ENCODE measurements at regions not wholly inside any gene's neighbourhood (a gene's known extent, or its start where the extent isn't known, plus 50 kb on each side); places are given as distances from the start of the nearest gene placed in this dataset.
A peak's percentile ranks its signal among the peaks of the same experiment; 100 is the strongest.

DNA sequence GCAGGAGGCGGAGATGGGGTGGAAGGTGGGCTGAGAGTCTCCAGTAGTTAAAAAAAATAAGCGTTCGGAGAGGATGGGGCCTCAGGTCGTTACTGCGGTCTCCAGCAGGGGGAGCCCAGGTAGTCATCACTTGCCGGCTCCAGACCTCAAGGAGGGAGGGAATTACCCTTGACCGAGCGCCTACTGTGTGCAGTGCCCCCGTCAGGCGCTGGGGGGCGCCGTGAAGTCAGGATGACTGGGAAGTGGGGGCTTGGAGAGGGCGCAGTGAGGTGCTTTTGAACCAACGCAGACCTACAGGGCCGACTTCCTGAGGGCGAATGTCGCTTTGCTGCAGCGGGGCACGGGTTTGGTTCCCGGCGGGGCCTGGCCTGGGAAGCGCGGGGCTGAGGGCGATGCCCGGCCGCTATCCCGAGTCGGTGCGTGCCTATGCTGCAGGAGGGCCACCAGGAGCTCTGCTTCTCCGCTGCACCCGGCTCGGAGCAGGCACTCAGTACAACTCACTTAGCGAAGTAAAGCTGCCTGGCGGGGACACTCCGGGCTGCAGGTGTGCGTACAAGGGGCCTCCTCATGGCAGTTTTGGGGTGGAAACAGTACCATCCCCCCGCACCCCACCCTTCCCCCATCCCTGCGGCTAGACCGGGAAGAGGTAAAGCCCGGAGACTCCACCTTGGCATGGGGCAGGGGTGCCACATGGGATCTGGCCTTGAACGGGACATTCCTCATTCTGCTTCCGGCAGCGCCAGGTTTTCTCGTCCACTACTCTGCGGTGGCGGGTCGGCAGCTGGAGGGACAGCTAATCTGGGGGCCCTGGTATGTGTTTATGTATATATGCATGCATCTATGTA, 79.8 kb downstream of the RHCG start:
- peak; percentile 89 for ATAC-seq (ENCODE audit: insufficient read depth, low read depth)
- no peak overlapping the region for H3K4me2 ChIP-seq (ENCODE audit: insufficient read depth, low read length)
- no peaks in the 10 kb centered on the region for H3K79me2 ChIP-seq (ENCODE audit: insufficient read depth, low read length)
- no peaks in the 10 kb centered on the region for H3K9me3 ChIP-seq (ENCODE audit: insufficient read depth, low read length, severe bottlenecking)
- TF ChIP-seq EZH2 (IDR thresholded peaks at IDR 0.05; ENCODE audit: borderline replicate concordance, low read depth, low read length, severe bottlenecking) = no peak
- TF ChIP-seq, protein P1, sequence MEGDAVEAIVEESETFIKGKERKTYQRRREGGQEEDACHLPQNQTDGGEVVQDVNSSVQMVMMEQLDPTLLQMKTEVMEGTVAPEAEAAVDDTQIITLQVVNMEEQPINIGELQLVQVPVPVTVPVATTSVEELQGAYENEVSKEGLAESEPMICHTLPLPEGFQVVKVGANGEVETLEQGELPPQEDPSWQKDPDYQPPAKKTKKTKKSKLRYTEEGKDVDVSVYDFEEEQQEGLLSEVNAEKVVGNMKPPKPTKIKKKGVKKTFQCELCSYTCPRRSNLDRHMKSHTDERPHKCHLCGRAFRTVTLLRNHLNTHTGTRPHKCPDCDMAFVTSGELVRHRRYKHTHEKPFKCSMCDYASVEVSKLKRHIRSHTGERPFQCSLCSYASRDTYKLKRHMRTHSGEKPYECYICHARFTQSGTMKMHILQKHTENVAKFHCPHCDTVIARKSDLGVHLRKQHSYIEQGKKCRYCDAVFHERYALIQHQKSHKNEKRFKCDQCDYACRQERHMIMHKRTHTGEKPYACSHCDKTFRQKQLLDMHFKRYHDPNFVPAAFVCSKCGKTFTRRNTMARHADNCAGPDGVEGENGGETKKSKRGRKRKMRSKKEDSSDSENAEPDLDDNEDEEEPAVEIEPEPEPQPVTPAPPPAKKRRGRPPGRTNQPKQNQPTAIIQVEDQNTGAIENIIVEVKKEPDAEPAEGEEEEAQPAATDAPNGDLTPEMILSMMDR (IDR thresholded peaks at IDR 0.05; ENCODE audit: borderline replicate concordance, extremely low read depth, low read length, poor library complexity, severe bottlenecking) = peak; percentile 81
- H3K4me1 ChIP-seq (ENCODE audit: insufficient read depth, low read length) = no peaks in the 10 kb centered on the region
- no peak overlapping the region for H2AFZ ChIP-seq (ENCODE audit: low read depth, low read length)
- H3K27me3 ChIP-seq (ENCODE audit: insufficient read depth, low read length, poor library complexity) = peaks cover 15% of the 10 kb centered on the region
- peaks cover 2% of the 10 kb centered on the region; the same call in 1 of the 2 replicates for H4K20me1 ChIP-seq (ENCODE audit: insufficient read depth, low read length)
- no peak overlapping the region for H3K4me3 ChIP-seq (ENCODE audit: low read depth in 1 of 2, low read length in 2 of 2)
- DNase-seq = peak; percentile 78
- no peak overlapping the region for H3K9ac ChIP-seq (ENCODE audit: low read depth, low read length)
- no peak overlapping the region for H3K27ac ChIP-seq (ENCODE audit: low read length)
- no peaks in the 10 kb centered on the region for H3K36me3 ChIP-seq (ENCODE audit: insufficient read depth, low read length)

GRCh38 chr15:89414571-89414970, 79.9 kb upstream of the POLG start:
- H3K27ac ChIP-seq (ENCODE audit: low read length) = no peak overlapping the region
- no peak for DNase-seq
- no peaks in the 10 kb centered on the region for H3K36me3 ChIP-seq (ENCODE audit: insufficient read depth, low read length)
- H3K4me1 ChIP-seq (ENCODE audit: insufficient read depth, low read length) = no peaks in the 10 kb centered on the region
- peaks cover 2% of the 10 kb centered on the region; the same call in 1 of the 2 replicates for H4K20me1 ChIP-seq (ENCODE audit: insufficient read depth, low read length)
- no peak overlapping the region for H3K4me2 ChIP-seq (ENCODE audit: insufficient read depth, low read length)
- H3K9me3 ChIP-seq (ENCODE audit: insufficient read depth, low read length, severe bottlenecking) = no peaks in the 10 kb centered on the region
- no peak overlapping the region for H3K4me3 ChIP-seq (ENCODE audit: low read depth in 1 of 2, low read length in 2 of 2)
- peaks cover 15% of the 10 kb centered on the region for H3K27me3 ChIP-seq (ENCODE audit: insufficient read depth, low read length, poor library complexity)
- no peak overlapping the region for H3K9ac ChIP-seq (ENCODE audit: low read depth, low read length)
- no peaks in the 10 kb centered on the region for H3K79me2 ChIP-seq (ENCODE audit: insufficient read depth, low read length)
- no peak for TF ChIP-seq EZH2 (IDR thresholded peaks at IDR 0.05; ENCODE audit: borderline replicate concordance, low read depth, low read length, severe bottlenecking)
- TF ChIP-seq, protein P1 (IDR thresholded peaks at IDR 0.05; ENCODE audit: borderline replicate concordance, extremely low read depth, low read length, poor library complexity, severe bottlenecking) = no peak
- no peak for ATAC-seq (ENCODE audit: insufficient read depth, low read depth)
- no peak overlapping the region for H2AFZ ChIP-seq (ENCODE audit: low read depth, low read length)

DNA sequence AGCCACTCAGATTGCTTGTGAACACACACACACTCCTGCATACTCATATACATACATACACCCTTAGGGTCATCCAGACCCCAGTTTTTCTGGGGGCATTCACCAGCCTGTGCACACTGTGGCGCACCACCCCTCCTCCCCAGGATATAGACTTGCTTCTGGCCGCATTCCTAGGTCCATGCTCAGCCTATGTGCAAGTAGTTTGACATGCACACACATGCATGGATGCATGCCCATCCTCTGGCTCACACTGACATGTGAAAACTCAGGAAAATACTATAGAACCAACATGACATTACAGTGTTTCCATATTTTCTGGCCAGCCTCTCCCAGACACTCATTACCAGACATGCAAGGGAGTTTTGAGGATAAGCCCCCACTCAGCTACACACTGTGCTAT, 79.3 kb upstream of the POLG start:
- Histone ChIP-seq H3K4me3 (ENCODE audit: low read depth in 1 of 2, low read length in 2 of 2) (no peak overlapping the region), H3K27ac (ENCODE audit: low read length) (no peak overlapping the region), H3K79me2 (ENCODE audit: insufficient read depth, low read length) (no peaks in the 10 kb centered on the region), H3K4me1 (ENCODE audit: insufficient read depth, low read length) (no peaks in the 10 kb centered on the region), H2AFZ (ENCODE audit: low read depth, low read length) (no peak overlapping the region), H3K4me2 (ENCODE audit: insufficient read depth, low read length) (no peak overlapping the region), H3K9ac (ENCODE audit: low read depth, low read length) (no peak overlapping the region), H3K27me3 (ENCODE audit: insufficient read depth, low read length, poor library complexity) (peaks cover 15% of the 10 kb centered on the region), H3K9me3 (ENCODE audit: insufficient read depth, low read length, severe bottlenecking) (no peaks in the 10 kb centered on the region), H3K36me3 (ENCODE audit: insufficient read depth, low read length) (no peaks in the 10 kb centered on the region), H4K20me1 (ENCODE audit: insufficient read depth, low read length) (peaks cover 2% of the 10 kb centered on the region; the same call in 1 of the 2 replicates)
- DNase-seq (no peak), ATAC-seq (ENCODE audit: insufficient read depth, low read depth) (no peak)
- TF ChIP-seq, protein P1 (IDR thresholded peaks at IDR 0.05; ENCODE audit: borderline replicate concordance, extremely low read depth, low read length, poor library complexity, severe bottlenecking) = no peak
